ENCODE measurements at regions not wholly inside any gene's neighbourhood (a gene's known extent, or its start where the extent isn't known, plus 50 kb on each side); places are given as distances from the start of the nearest gene placed in this dataset.

- TF ChIP-seq CTCF (IDR thresholded peaks at IDR 0.05 in 8 of 11, conservative IDR thresholded peaks at IDR 0.05 in 3 of 11): no peak
- TF ChIP-seq POLR2A (IDR thresholded peaks at IDR 0.05): no peak
Observed at GRCh38 chrX:69428216-69428615, 75.9 kb upstream of the NALF2 start.
